ENCODE measurements at regions not wholly inside any gene's neighbourhood (a gene's known extent, or its start where the extent isn't known, plus 50 kb on each side); places are given as distances from the start of the nearest gene placed in this dataset.

DNA sequence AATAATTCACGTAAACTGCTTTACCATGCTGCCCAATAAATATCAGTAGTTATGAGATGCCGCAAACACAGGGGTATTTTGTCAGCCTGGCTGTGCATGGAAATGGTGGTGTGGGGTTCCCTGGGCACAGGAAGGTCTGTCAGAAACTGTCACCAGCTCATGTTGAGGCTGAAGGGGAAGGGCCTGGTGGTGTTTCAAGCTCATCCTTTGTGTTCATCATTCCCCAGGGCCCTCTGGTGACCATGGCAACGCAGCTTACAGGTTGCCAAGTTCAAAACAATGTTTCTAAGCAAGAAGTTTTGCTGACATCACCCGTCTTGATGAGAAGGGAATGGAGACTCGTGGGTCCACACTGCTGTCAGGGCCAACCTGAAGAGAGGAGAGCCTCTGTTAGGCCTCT, 348.9 kb upstream of the C16orf82 start:
- TF ChIP-seq EZH2 (IDR thresholded peaks at IDR 0.05; ENCODE audit: borderline replicate concordance, low read depth, low read length, severe bottlenecking) (no peak), CTCF (IDR thresholded peaks at IDR 0.05; ENCODE audit: borderline replicate concordance, extremely low read depth, low read length, poor library complexity, severe bottlenecking) (no peak)

Measured in DND-41 (cell line).